Erythroblast (primary cell): ENCODE measurements at regions not wholly inside any gene's neighbourhood (a gene's known extent, or its start where the extent isn't known, plus 50 kb on each side); places are given as distances from the start of the nearest gene placed in this dataset.

ENCODE experiments used
- DNase-seq, 2 experiments: peaks; one replicate each; lab custom pipeline; 2025; lab: John Stamatoyannopoulos, UW
- GATA1 ChIP-seq: IDR thresholded peaks from 2 replicates; pipeline ENCODE4 v1.6.1; 2011; ENCODE audit warnings: low read depth, mild to moderate bottlenecking, control low read depth, low read length, moderate library complexity
- POLR2A ChIP-seq: IDR thresholded peaks from 2 replicates; pipeline ENCODE4 v1.6.1; 2011; ENCODE audit warnings: mild to moderate bottlenecking, low read length

DNA sequence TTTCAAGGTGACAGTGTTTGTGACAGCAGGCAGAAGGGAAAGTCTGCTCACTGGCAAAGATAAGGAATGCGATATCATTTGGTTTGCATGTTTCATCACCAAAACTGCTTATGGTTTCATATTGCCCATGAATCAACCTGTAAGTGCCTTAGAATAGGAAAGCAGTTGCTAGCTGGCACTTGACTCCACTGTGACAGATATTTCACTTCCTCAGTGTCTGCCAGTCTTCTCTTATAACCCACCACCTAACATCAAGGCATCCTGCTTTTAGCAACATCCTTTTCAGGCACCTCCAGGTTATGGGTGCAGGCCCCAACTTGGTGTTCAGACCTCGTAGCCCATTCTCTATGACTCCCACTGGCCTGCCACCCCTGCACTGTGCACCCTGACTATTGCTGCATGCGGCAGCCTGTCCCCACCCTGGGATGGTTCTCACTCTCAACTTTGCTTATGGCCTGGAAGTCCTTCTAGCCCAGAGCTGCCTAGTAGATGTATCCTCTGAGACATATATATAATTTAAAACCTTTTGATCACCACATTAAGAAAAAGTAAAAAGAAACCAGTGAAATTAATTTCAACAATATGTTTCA, 154.4 kb upstream of the RARB start:
- TF ChIP-seq GATA1 (no peak), POLR2A (no peak)
- no peak for DNase-seq

- no peak for TF ChIP-seq GATA1
- TF ChIP-seq POLR2A: no peak
- no peak for DNase-seq
These were observed 150.6 kb upstream of the RARB start for GRCh38 chr3:25277503-25277902.

- no peak for DNase-seq
- no peak for TF ChIP-seq GATA1
- no peak for TF ChIP-seq POLR2A
These were observed 146.9 kb upstream of the RARB start for GRCh38 chr3:25281041-25281731.

DNA sequence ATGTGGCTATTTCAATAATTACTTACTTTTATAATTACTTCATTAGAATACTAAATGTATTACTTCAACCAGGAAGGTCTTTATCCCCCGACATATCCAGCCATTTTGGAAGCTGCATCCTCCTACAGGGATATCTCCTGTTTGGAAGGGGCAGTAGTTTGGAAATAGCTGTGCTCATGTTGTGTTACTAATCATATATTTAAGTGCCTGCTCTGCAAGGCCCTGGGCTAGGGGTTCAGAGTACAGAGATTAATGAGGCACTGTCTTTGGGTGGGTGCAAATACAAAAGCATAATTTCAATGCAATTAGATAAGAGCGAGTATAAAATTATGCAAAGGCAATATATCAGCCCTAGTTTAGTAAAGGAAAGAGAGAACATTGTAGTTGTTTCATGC, 146.3 kb upstream of the RARB start:
- no peak for DNase-seq
- TF ChIP-seq GATA1 (no peak), POLR2A (no peak)

DNA sequence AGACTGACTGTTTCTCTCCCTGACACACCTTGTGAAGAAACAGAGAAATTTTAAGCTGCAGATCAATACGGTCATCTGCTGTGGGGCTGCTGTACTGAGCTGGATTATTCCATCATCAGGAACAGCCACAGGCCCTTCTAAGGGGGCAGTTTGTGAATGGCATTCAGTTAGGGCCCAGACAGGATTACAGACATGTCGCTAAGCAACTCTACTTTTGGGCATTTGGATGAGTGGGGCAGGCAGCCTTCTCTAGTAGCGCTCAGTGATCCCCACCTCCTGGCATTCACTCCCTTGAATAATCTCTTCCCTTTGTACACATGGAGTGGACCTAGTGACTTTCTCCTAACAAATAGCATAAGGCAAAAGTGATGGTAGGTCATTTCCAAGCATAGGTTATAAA, 144.4 kb upstream of the RARB start:
- no peak for TF ChIP-seq GATA1
- no peak for TF ChIP-seq POLR2A
- DNase-seq: no peak

DNA sequence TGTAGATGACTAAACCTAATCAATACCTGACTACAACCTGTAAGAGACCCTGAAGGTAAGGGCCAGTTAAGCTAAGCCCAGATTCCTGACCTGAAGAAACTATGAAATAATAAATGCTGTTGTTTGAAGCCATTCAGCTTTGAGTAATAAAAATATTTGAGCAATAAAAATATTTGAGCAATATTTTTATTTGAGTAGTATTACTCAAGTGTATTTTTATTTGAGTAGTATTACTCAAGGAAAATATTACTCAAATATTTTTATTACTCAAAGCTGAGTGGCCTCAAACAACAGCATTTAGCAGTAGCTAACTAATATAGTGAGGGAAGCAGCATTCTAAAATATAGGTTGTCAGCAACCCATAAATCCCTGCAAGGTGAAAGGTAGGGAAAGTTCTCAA, 143.8 kb upstream of the RARB start:
- TF ChIP-seq GATA1 (no peak), POLR2A (no peak)
- DNase-seq: no peak

GRCh38 chr3:25287291-25287884, 140.7 kb upstream of the RARB start:
- DNase-seq: no peak
- no peak for TF ChIP-seq GATA1
- no peak for TF ChIP-seq POLR2A

DNA sequence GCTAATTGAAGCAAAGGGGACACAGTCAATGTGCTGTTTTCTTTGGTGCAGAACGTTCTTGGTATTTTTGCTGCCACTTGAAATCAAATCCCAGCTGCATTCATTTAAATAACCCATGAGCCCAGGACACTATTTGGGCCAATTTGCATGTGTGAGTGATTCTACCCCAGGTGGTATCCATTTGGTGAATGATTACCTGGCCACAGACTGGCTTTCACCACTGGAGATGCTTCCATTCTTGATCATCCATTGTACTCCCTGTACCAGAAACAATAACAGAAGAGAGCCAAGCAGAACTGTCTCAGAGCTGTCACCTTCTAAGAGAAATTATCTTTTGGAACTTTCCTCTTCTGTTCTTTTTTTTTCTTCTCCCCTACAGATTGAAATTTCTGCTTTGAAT, 139.7 kb upstream of the RARB start:
- DNase-seq: no peak
- TF ChIP-seq GATA1 (no peak), POLR2A (no peak)

- no peak for DNase-seq
- TF ChIP-seq POLR2A: no peak
- TF ChIP-seq GATA1: no peak
These were observed 138.9 kb upstream of the RARB start for GRCh38 chr3:25289156-25289555.

DNA sequence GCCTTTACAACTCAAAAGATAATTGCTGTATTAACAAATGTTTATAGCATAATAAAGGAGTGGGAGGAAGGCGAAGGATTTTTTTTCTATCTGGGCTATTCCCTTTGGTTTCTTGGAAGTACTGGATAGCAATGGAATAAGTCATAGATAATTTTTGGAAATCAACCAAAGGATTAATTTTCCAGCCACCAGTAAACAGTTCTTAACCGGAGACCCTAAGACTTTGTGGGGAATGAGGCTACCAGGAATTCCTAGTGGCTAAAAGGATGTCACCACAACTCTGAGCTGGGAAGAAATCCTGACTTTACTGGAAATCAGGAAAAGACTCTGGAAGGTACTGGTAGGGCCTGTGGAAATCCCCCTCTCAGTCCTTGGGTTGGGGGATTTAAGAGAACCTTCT, 138.4 kb upstream of the RARB start:
- DNase-seq: no peak
- TF ChIP-seq POLR2A: no peak

- no peak for DNase-seq
- TF ChIP-seq POLR2A: no peak
- TF ChIP-seq GATA1: no peak
These were observed 136.6 kb upstream of the RARB start for GRCh38 chr3:25291481-25291905.

GRCh38 chr3:25292036-25292435, 136.0 kb upstream of the RARB start:
- DNase-seq: no peak
- TF ChIP-seq POLR2A (no peak), GATA1 (no peak)

DNA sequence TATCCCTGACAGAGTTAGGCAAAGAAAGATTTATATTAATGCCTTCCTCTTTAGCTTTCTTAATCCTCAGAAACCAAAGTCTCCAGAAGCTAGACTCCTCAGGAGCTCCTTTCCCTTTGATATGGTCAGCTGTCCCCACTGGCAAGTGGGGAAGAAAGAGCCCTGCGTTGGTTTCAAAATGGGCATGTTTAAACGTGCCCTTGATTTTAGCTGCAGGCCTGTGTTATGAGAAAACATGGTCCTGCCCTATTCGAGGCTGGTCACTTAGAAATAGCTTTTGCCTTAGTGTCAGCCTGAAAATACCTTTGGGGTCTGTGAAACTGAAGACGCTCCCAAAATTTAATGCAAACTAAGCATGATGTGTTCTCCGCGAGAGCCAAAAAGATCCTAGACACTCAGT, 135.5 kb upstream of the RARB start:
- DNase-seq: no peak
- TF ChIP-seq GATA1: no peak
- no peak for TF ChIP-seq POLR2A

- no peak for DNase-seq
- no peak for TF ChIP-seq GATA1
- TF ChIP-seq POLR2A: no peak
These were observed 134.3 kb upstream of the RARB start for GRCh38 chr3:25293736-25294135.
